Upper lobe of left lung (tissue), 6 donors: ENCODE measurements at regions not wholly inside any gene's neighbourhood (a gene's known extent, or its start where the extent isn't known, plus 50 kb on each side); places are given as distances from the start of the nearest gene placed in this dataset.

Source experiments
- ATAC-seq, 2 donors: fragments of 200-7000 bp; cut with Tn5 transposase; one replicate each; pipeline ENCODE4 v1.9.1; 2022; ENCODE audit warnings: mild to moderate bottlenecking in 2 of 2, moderate library complexity in 2 of 2; ENCODE audit not compliant: low FRiP score in 2 of 2
- DNase-seq, 2 donors: peaks; one replicate each; pipeline ENCODE4 v3.0.0-alpha.2; 2019 to 2020
- H3K27ac ChIP-seq, 4 donors: fragments of 200-600 bp; sonication (generic); one replicate each; pipeline ENCODE4 v1.5.1; 2016 to 2019
- H3K27me3 ChIP-seq, 4 donors: fragments of 200-600 bp; sonication (generic); one replicate each; pipeline ENCODE4 v1.5.1; 2017 to 2019
- H3K36me3 ChIP-seq, 4 donors: fragments of 200-600 bp; sonication (generic); one replicate each; pipeline ENCODE4 v1.5.1; 2016 to 2019
- H3K4me1 ChIP-seq, 4 donors: fragments of 200-600 bp; sonication (generic); one replicate each; pipeline ENCODE4 v1.5.1; 2018 to 2019
- H3K4me3 ChIP-seq, 4 donors: fragments of 200-600 bp; sonication (generic); one replicate each; pipeline ENCODE4 v1.5.1; 2017 to 2019; ENCODE audit warnings: mild to moderate bottlenecking in 2 of 4, moderate library complexity in 1 of 4
- H3K9me3 ChIP-seq, 4 donors: fragments of 200-600 bp; sonication (generic); one replicate each; pipeline ENCODE4 v1.5.1; 2018 to 2019
- EP300 ChIP-seq, 4 donors: sonication (generic); formaldehyde crosslinking; IDR thresholded peaks; one replicate each; pipeline ENCODE4 v1.5.1; 2017; ENCODE audit warnings: antibody characterized with exemption in 4 of 4, control low read depth in 2 of 4
- POLR2A ChIP-seq, 4 donors: fragments of 450-650 bp; IDR thresholded peaks; one replicate each; pipeline ENCODE4 v1.5.1; 2016 to 2017; ENCODE audit warnings: antibody characterized with exemption in 4 of 4, mild to moderate bottlenecking in 2 of 4
- POLR2AphosphoS5 ChIP-seq, 2 donors: sonication (generic); formaldehyde crosslinking; IDR thresholded peaks; one replicate each; pipeline ENCODE4 v1.5.1; 2017; ENCODE audit warnings: antibody characterized with exemption in 2 of 2
- WGBS, 2 donors: methylation state at CpG; one replicate each; pipeline ENCODE4 v1.1.5; 2017 to 2018; 5-methylcytosine and 5-hydroxymethylcytosine counted together
- TF ChIP-seq, protein P1 (sequence below), 6 experiments: fragments of 450-650 bp in 4 of 6; fragments of 200-600 bp in 2 of 6; sonication (generic) in 2 of 6; IDR thresholded peaks; one replicate each; pipeline ENCODE4 v1.5.1; 2016 to 2019; ENCODE audit warnings: antibody characterized with exemption in 6 of 6
- donor health status: DM: no; HTN: no; CAD: no; lungs with moderate emphysema.
- donor health status: DM: no; HTN: yes; CAD: no; lungs with severe emphysema.

GRCh38 chr17:53186001-53186400 lies 636.7 kb upstream of the KIF2B start:
- TF ChIP-seq POLR2A (IDR thresholded peaks at IDR 0.05) (no peak), POLR2AphosphoS5 (IDR thresholded peaks at IDR 0.05) (no peak), EP300 (IDR thresholded peaks at IDR 0.05) (no peak)
- TF ChIP-seq, protein P1, sequence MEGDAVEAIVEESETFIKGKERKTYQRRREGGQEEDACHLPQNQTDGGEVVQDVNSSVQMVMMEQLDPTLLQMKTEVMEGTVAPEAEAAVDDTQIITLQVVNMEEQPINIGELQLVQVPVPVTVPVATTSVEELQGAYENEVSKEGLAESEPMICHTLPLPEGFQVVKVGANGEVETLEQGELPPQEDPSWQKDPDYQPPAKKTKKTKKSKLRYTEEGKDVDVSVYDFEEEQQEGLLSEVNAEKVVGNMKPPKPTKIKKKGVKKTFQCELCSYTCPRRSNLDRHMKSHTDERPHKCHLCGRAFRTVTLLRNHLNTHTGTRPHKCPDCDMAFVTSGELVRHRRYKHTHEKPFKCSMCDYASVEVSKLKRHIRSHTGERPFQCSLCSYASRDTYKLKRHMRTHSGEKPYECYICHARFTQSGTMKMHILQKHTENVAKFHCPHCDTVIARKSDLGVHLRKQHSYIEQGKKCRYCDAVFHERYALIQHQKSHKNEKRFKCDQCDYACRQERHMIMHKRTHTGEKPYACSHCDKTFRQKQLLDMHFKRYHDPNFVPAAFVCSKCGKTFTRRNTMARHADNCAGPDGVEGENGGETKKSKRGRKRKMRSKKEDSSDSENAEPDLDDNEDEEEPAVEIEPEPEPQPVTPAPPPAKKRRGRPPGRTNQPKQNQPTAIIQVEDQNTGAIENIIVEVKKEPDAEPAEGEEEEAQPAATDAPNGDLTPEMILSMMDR (IDR thresholded peaks at IDR 0.05) = no peak
- Histone ChIP-seq H3K27me3 (no peaks in the 10 kb centered on the region), H3K9me3 (no peaks in the 10 kb centered on the region), H3K4me1 (no peaks in the 10 kb centered on the region), H3K36me3 (no peaks in the 10 kb centered on the region), H3K4me3 (no peak overlapping the region), H3K27ac (no peak overlapping the region)
- DNase-seq (no peak), ATAC-seq (no peak)
- 45 to 53% methylated on average over 2 of the region's 2 CpGs for WGBS, 2 donors

GRCh38 chr17:53176629-53177028 lies 646.1 kb upstream of the KIF2B start:
- H3K9me3 ChIP-seq = no peaks in the 10 kb centered on the region
- no peak overlapping the region for H3K27ac ChIP-seq
- no peaks in the 10 kb centered on the region for H3K4me1 ChIP-seq
- TF ChIP-seq, protein P1 (IDR thresholded peaks at IDR 0.05) = no peak
- TF ChIP-seq POLR2A (IDR thresholded peaks at IDR 0.05) = no peak
- H3K4me3 ChIP-seq = no peak overlapping the region
- no peaks in the 10 kb centered on the region for H3K27me3 ChIP-seq
- ATAC-seq = no peak
- H3K36me3 ChIP-seq = no peaks in the 10 kb centered on the region
- DNase-seq = no peak

- 54 to 81% methylated on average over 1 of the region's 1 CpG for WGBS, 2 donors
- no peaks in the 10 kb centered on the region for H3K4me1 ChIP-seq
- ATAC-seq (no peak), DNase-seq (no peak)
- TF ChIP-seq POLR2A (IDR thresholded peaks at IDR 0.05) = no peak
- no peak for TF ChIP-seq EP300 (IDR thresholded peaks at IDR 0.05)
- H3K27me3 ChIP-seq = no peaks in the 10 kb centered on the region
- H3K4me3 ChIP-seq = no peak overlapping the region
- H3K9me3 ChIP-seq = no peaks in the 10 kb centered on the region
- no peak overlapping the region for H3K27ac ChIP-seq
- no peaks in the 10 kb centered on the region for H3K36me3 ChIP-seq
These were observed 654.3 kb upstream of the KIF2B start for GRCh38 chr17:53168413-53168812.

GRCh38 chr17:53166731-53167130 lies 656.0 kb upstream of the KIF2B start:
- 69 to 78% methylated on average over 1 of the region's 1 CpG for WGBS, 2 donors
- TF ChIP-seq EP300 (IDR thresholded peaks at IDR 0.05) (no peak), POLR2AphosphoS5 (IDR thresholded peaks at IDR 0.05) (no peak), POLR2A (IDR thresholded peaks at IDR 0.05) (no peak)
- TF ChIP-seq, protein P1 (IDR thresholded peaks at IDR 0.05) = no peak
- DNase-seq = no peak
- ATAC-seq = no peak
- Histone ChIP-seq H3K4me3 (no peak overlapping the region), H3K9me3 (no peaks in the 10 kb centered on the region), H3K27me3 (no peaks in the 10 kb centered on the region), H3K4me1 (no peaks in the 10 kb centered on the region), H3K27ac (no peak overlapping the region), H3K36me3 (no peaks in the 10 kb centered on the region)

GRCh38 chr17:53150101-53150698 lies 672.5 kb upstream of the KIF2B start:
- H3K4me1 ChIP-seq = no peaks in the 10 kb centered on the region
- DNase-seq = no peak
- 65 to 88% methylated on average over 2 of the region's 2 CpGs for WGBS, 2 donors

More at GRCh38 chr17:53150101-53150698, 672.5 kb upstream of the KIF2B start:
- H3K27ac ChIP-seq = no peak overlapping the region
- H3K9me3 ChIP-seq = no peaks in the 10 kb centered on the region
- H3K27me3 ChIP-seq = no peaks in the 10 kb centered on the region
- TF ChIP-seq POLR2AphosphoS5 (IDR thresholded peaks at IDR 0.05) = no peak
- TF ChIP-seq POLR2A (IDR thresholded peaks at IDR 0.05) = no peak
- TF ChIP-seq, protein P1 (IDR thresholded peaks at IDR 0.05) = no peak
- no peak for TF ChIP-seq EP300 (IDR thresholded peaks at IDR 0.05)
- H3K36me3 ChIP-seq = no peaks in the 10 kb centered on the region
- no peak for ATAC-seq
- no peak overlapping the region for H3K4me3 ChIP-seq
